GM12878 (cell line): ENCODE measurements at regions not wholly inside any gene's neighbourhood (a gene's known extent, or its start where the extent isn't known, plus 50 kb on each side); places are given as distances from the start of the nearest gene placed in this dataset.

Source experiments
- ATF7 ChIP-seq: fragments of 450-650 bp; IDR thresholded peaks from 2 replicates; pipeline ENCODE4 v1.6.1; 2016; ENCODE audit warnings: low read depth, mild to moderate bottlenecking
- CHD1 ChIP-seq: IDR thresholded peaks from 2 replicates; pipeline ENCODE4 v1.6.1; 2012; ENCODE audit warnings: low read depth, low read length, improper control_type of control experiment
- CTCF ChIP-seq, 3 experiments: IDR thresholded peaks in 2 of 3; conservative IDR thresholded peaks in 1 of 3; 2 replicates each; pipeline ENCODE4 v1.5.1; 2011; ENCODE audit warnings: low read depth in 3 of 3, low read length in 3 of 3, mild to moderate bottlenecking in 3 of 3, control low read depth in 2 of 3, moderate library complexity in 2 of 3, inconsistent platforms in 1 of 3, mixed read lengths in 1 of 3; ENCODE audit not compliant: control insufficient read depth in 2 of 3, insufficient read depth in 1 of 3; ENCODE audit errors: extremely low read depth in 1 of 3
- ELK1 ChIP-seq: IDR thresholded peaks from 2 replicates; pipeline ENCODE4 v1.6.1; 2012; ENCODE audit warnings: low read depth, low read length, improper control_type of control experiment
- EZH2 ChIP-seq: IDR thresholded peaks from 2 replicates; pipeline ENCODE4 v1.6.1; 2012; ENCODE audit warnings: low read depth, mild to moderate bottlenecking, control low read depth, inconsistent platforms, low read length, borderline replicate concordance; ENCODE audit not compliant: control insufficient read depth
- NR2C2 ChIP-seq: IDR thresholded peaks from 2 replicates; pipeline ENCODE4 v1.6.1; 2011; ENCODE audit warnings: borderline replicate concordance, low read depth; ENCODE audit not compliant: control insufficient read depth, insufficient read length
- POLR2A ChIP-seq: IDR thresholded peaks from 2 replicates; pipeline ENCODE4 v1.6.1; 2011; ENCODE audit warnings: low read depth, mild to moderate bottlenecking, low read length
- POLR2AphosphoS5 ChIP-seq: IDR thresholded peaks from 2 replicates; pipeline ENCODE4 v1.6.1; 2011; ENCODE audit warnings: mild to moderate bottlenecking, low read length, inconsistent platforms
- REST ChIP-seq: IDR thresholded peaks from 2 replicates; pipeline ENCODE4 v1.6.1; 2012; ENCODE audit warnings: mild to moderate bottlenecking, low read depth, low read length
- SREBF2 ChIP-seq: IDR thresholded peaks from 2 replicates; pipeline ENCODE4 v1.6.1; 2012; ENCODE audit warnings: mild to moderate bottlenecking, low read length
- SRF ChIP-seq, 2 experiments: IDR thresholded peaks; 2 replicates each; pipeline ENCODE4 v1.6.1; 2011; ENCODE audit warnings: low read depth in 2 of 2, low read length in 2 of 2, mild to moderate bottlenecking in 1 of 2, moderate library complexity in 1 of 2
- TAF1 ChIP-seq: IDR thresholded peaks from 2 replicates; pipeline ENCODE4 v1.6.1; 2011; ENCODE audit warnings: mild to moderate bottlenecking, low read depth, low read length, borderline replicate concordance
- USF2 ChIP-seq: IDR thresholded peaks from 2 replicates; pipeline ENCODE4 v1.6.1; 2011; ENCODE audit warnings: low read depth, low read length, improper control_type of control experiment, borderline replicate concordance

GRCh38 chrX:102808336-102808735, 87.8 kb downstream of the GPRASP3 start:
- TF ChIP-seq CHD1 (no peak), ELK1 (no peak), CTCF (IDR thresholded peaks at IDR 0.05 in 2 of 3, conservative IDR thresholded peaks at IDR 0.05 in 1 of 3; ENCODE audit: control insufficient read depth in 2 of 3, extremely low read depth in 1 of 3, insufficient read depth in 1 of 3, low read depth in 3 of 3, low read length in 3 of 3) (no peak), EZH2 (no peak), TAF1 (no peak), SRF (IDR thresholded peaks at IDR 0.05; ENCODE audit: low read depth in 2 of 2, low read length in 2 of 2) (no peak), SREBF2 (no peak), REST (no peak), POLR2AphosphoS5 (no peak), ATF7 (no peak), POLR2A (no peak), NR2C2 (no peak), USF2 (no peak)
